Testis (tissue), 2 donors: ENCODE measurements at regions not wholly inside any gene's neighbourhood (a gene's known extent, or its start where the extent isn't known, plus 50 kb on each side); places are given as distances from the start of the nearest gene placed in this dataset.

Experiments
- DNase-seq: peaks from one replicate; pipeline ENCODE4 v3.0.0-alpha.2; 2019
- H3K27ac ChIP-seq, 2 donors: fragments of 200-600 bp; sonication (generic); one replicate each; pipeline ENCODE4 v1.5.1; 2019
- H3K27me3 ChIP-seq: fragments of 200-600 bp; sonication (generic); one replicate; pipeline ENCODE4 v1.5.1; 2019
- H3K36me3 ChIP-seq: fragments of 200-600 bp; sonication (generic); one replicate; pipeline ENCODE4 v1.5.1; 2017; ENCODE audit warnings: low read depth; ENCODE audit errors: missing control alignments
- H3K4me1 ChIP-seq: fragments of 200-600 bp; sonication (generic); one replicate; pipeline ENCODE4 v1.5.1; 2019
- H3K4me3 ChIP-seq, 2 donors: fragments of 200-600 bp; sonication (generic); one replicate each; pipeline ENCODE4 v1.5.1; 2017 to 2019
- H3K9me3 ChIP-seq: fragments of 200-600 bp; sonication (generic); one replicate; pipeline ENCODE4 v1.5.1; 2017
- CTCF ChIP-seq, 3 experiments: fragments of 450-650 bp in 2 of 3; fragments of 200-600 bp in 1 of 3; sonication (generic) in 1 of 3; IDR thresholded peaks; one replicate each; pipeline ENCODE4 v1.5.1; 2016 to 2019; ENCODE audit warnings: antibody characterized with exemption in 3 of 3, mild to moderate bottlenecking in 2 of 3, moderate library complexity in 1 of 3
- POLR2A ChIP-seq: fragments of 450-650 bp; IDR thresholded peaks from one replicate; pipeline ENCODE4 v1.6.1; 2017; ENCODE audit warnings: antibody characterized with exemption, mild to moderate bottlenecking, moderate library complexity
- WGBS, 2 donors: methylation state at CpG; one replicate each; pipeline ENCODE4 v1.1.5; 2018; 5-methylcytosine and 5-hydroxymethylcytosine counted together
- intact Hi-C: fragments of 100-400 bp; cut with DNase I; formaldehyde crosslinking; loops from one replicate; pipeline ENCODE4 v1.15.1; 2023; ENCODE audit warnings: low total_unique reads

- Histone ChIP-seq H3K9me3 (no peaks in the 10 kb centered on the region), H3K36me3 (no peaks in the 10 kb centered on the region), H3K27ac (no peak overlapping the region), H3K4me1 (peaks cover 13% of the 10 kb centered on the region), H3K27me3 (no peaks in the 10 kb centered on the region), H3K4me3 (no peak overlapping the region)
- intact Hi-C loops: no loop called here
- TF ChIP-seq POLR2A (no peak), CTCF (IDR thresholded peaks at IDR 0.05) (no peak)
- no peak for DNase-seq
- 91 to 92% methylated on average over 13 of the region's 13 CpGs for WGBS, 2 donors
These were observed 180.0 kb downstream of the MAF start for GRCh38 chr16:79420493-79420892.

- TF ChIP-seq CTCF (IDR thresholded peaks at IDR 0.05): no peak
- Histone ChIP-seq H3K36me3 (no peaks in the 10 kb centered on the region), H3K27me3 (no peaks in the 10 kb centered on the region), H3K4me3 (no peak overlapping the region), H3K27ac (no peak overlapping the region), H3K4me1 (peaks cover 13% of the 10 kb centered on the region), H3K9me3 (no peaks in the 10 kb centered on the region)
- DNase-seq: no peak
- 87 to 90% methylated on average over 6 of the region's 6 CpGs for WGBS, 2 donors
- intact Hi-C loops: no loop called here
These were observed 181.4 kb downstream of the MAF start for GRCh38 chr16:79419148-79419547.

- intact Hi-C loops: no loop called here
- 17 to 20% methylated on average over 13 to 17 of the region's 17 CpGs for WGBS, 2 donors
- TF ChIP-seq CTCF (IDR thresholded peaks at IDR 0.05): no peak
- no peak for TF ChIP-seq POLR2A
- H3K27me3 ChIP-seq: no peaks in the 10 kb centered on the region
- peaks cover 13% of the 10 kb centered on the region for H3K4me1 ChIP-seq
- H3K27ac ChIP-seq: no peak overlapping the region
- no peaks in the 10 kb centered on the region for H3K9me3 ChIP-seq
- no peak for DNase-seq
- no peaks in the 10 kb centered on the region for H3K36me3 ChIP-seq
- H3K4me3 ChIP-seq: no peak overlapping the region
These were observed 182.9 kb downstream of the MAF start for GRCh38 chr16:79417601-79418008.

- no peaks in the 10 kb centered on the region for H3K27me3 ChIP-seq
- no peaks in the 10 kb centered on the region for H3K36me3 ChIP-seq
- H3K27ac ChIP-seq: no peak overlapping the region
- H3K9me3 ChIP-seq: no peaks in the 10 kb centered on the region
- intact Hi-C loops: no loop called here
- 88% methylated on average over 8 to 12 of the region's 12 CpGs for WGBS, 2 donors
- TF ChIP-seq CTCF (IDR thresholded peaks at IDR 0.05) (no peak), POLR2A (no peak)
- DNase-seq: no peak
- H3K4me1 ChIP-seq: peaks cover 13% of the 10 kb centered on the region
- H3K4me3 ChIP-seq: no peak overlapping the region
These were observed 184.4 kb downstream of the MAF start for GRCh38 chr16:79415983-79416640.

- Histone ChIP-seq H3K36me3 (no peaks in the 10 kb centered on the region), H3K27ac (no peak overlapping the region), H3K27me3 (no peaks in the 10 kb centered on the region), H3K4me3 (no peak overlapping the region), H3K9me3 (no peaks in the 10 kb centered on the region), H3K4me1 (peaks cover 6% of the 10 kb centered on the region)
- intact Hi-C loops: no loop called here
- TF ChIP-seq POLR2A (no peak), CTCF (IDR thresholded peaks at IDR 0.05) (no peak)
- no peak for DNase-seq
- 68 to 87% methylated on average over 3 of the region's 3 CpGs for WGBS, 2 donors
These were observed 187.7 kb downstream of the MAF start for GRCh38 chr16:79412783-79413225.
